Activated T-helper 2 cell treated with anti-CD3 and anti-CD28 coated beads, Interferon-gamma antibody, Interleukin-2, Interleukin-4, amounts not matched to agents 10 μg/mL and 5 μg/mL and 100 μg/mL, durations not matched to agents 14 hours and 24 hours and 36 hours (primary cell): ENCODE measurements at regions not wholly inside any gene's neighbourhood (a gene's known extent, or its start where the extent isn't known, plus 50 kb on each side); places are given as distances from the start of the nearest gene placed in this dataset.

ENCODE experiments used
- DNase-seq: peaks from one replicate; pipeline ENCODE4 v3.0.0; 2021; ENCODE audit warnings: low spot score
- H3K27ac Mint-ChIP-seq: one replicate; pipeline ENCODE4 v1.8.0; 2021; ENCODE audit warnings: mixed read lengths
- H3K27me3 Mint-ChIP-seq: one replicate; pipeline ENCODE4 v1.8.0; 2021; ENCODE audit warnings: low read depth, mixed read lengths
- H3K36me3 Mint-ChIP-seq: one replicate; pipeline ENCODE4 v1.8.0; 2021; ENCODE audit warnings: low read depth, mixed read lengths
- H3K4me1 Mint-ChIP-seq: one replicate; pipeline ENCODE4 v1.8.0; 2021; ENCODE audit warnings: low read depth, mixed read lengths
- H3K4me3 Mint-ChIP-seq: one replicate; pipeline ENCODE4 v1.8.0; 2021; ENCODE audit warnings: low read depth, mild to moderate bottlenecking, moderate library complexity, mixed read lengths
- H3K9me3 Mint-ChIP-seq: one replicate; pipeline ENCODE4 v1.8.0; 2021; ENCODE audit warnings: mixed read lengths
- intact Hi-C: fragments of 100-400 bp; cut with micrococcal nuclease; formaldehyde crosslinking; loops from one replicate; pipeline ENCODE4 v1.15.1; 2023

DNA sequence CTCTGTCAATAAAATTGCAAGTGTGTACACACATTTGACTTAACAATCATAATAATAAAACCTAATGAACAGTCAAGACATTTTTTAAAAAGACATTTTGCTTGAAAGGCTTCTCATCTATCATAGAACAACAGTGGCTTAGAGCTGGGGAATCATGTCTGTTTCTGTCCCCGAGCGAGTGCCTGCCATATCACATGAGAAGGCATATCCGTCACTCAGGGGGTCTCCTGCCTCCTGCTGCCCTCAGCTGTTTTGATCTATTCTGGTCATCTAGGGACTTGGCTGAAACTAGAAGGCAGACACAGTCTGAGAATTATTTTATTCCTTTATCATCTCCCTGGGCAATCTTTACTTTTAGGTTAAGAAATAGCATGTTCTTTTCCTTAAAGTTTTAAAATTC, 278.7 kb upstream of the KLF6 start:
- no peaks in the 10 kb centered on the region for H3K9me3 Mint-ChIP-seq
- intact Hi-C loops, result loop anchor here (10.0 kb wide), 1 partner anchor 181 kb away; no protein-coding TSS in a partner anchor
- no peak overlapping the region for H3K4me3 Mint-ChIP-seq
- no peak overlapping the region for H3K27ac Mint-ChIP-seq
- no peaks in the 10 kb centered on the region for H3K36me3 Mint-ChIP-seq
- DNase-seq, result no peak
- no peaks in the 10 kb centered on the region for H3K27me3 Mint-ChIP-seq
- H3K4me1 Mint-ChIP-seq, result peaks cover 35% of the 10 kb centered on the region

DNA sequence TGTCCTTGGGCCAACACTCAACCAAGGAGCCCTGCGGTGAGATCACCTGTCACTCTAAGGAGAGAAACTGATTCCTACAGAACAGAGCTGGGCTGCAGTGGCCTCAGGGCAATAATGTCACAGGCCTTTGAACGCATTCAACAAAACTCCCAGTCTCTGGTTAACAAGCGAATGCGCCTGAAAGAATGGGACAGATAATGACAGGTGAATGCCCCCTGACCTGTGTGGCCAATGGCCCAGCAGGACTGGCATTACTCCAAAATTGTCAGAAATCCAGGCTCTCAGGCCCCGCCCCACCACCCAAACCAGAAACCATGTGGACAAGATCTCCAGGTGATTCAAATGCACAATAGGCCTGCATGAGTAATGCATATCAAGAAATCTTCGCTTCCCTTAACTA, 277.7 kb upstream of the KLF6 start:
- H3K4me1 Mint-ChIP-seq, result peaks cover 37% of the 10 kb centered on the region
- no peaks in the 10 kb centered on the region for H3K9me3 Mint-ChIP-seq
- H3K27me3 Mint-ChIP-seq, result no peaks in the 10 kb centered on the region
- no peak overlapping the region for H3K27ac Mint-ChIP-seq
- no peak overlapping the region for H3K4me3 Mint-ChIP-seq
- DNase-seq, result no peak
- intact Hi-C loops, result loop anchor here (10.0 kb wide), 1 partner anchor 182 kb away; no protein-coding TSS in a partner anchor
- H3K36me3 Mint-ChIP-seq, result no peaks in the 10 kb centered on the region

DNA sequence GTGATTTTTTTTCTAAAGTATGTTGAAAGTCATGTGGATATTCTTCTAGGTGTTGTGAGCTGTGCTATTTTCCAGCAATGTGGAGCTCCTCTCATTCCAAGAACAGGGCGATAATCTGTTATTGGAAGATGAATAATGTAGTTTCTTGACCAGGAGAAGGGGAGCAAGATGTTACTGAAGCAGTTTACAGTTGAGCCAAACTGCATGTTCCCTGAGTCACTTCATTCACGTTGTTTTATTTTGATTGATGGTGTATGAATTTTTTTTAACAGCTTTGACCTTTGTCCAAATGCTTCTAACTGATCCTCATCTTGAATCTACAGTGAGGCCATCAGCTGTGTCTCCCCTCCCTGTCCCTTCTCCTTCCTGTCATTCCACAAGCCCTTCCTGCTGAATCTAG, 277.1 kb upstream of the KLF6 start:
- no peak overlapping the region for H3K4me3 Mint-ChIP-seq
- intact Hi-C loops, result loop anchor here (10.0 kb wide), 1 partner anchor 183 kb away; no protein-coding TSS in a partner anchor
- H3K27ac Mint-ChIP-seq, result no peak overlapping the region
- peaks cover 37% of the 10 kb centered on the region for H3K4me1 Mint-ChIP-seq
- no peak for DNase-seq
- no peaks in the 10 kb centered on the region for H3K9me3 Mint-ChIP-seq
- H3K27me3 Mint-ChIP-seq, result no peaks in the 10 kb centered on the region
- no peaks in the 10 kb centered on the region for H3K36me3 Mint-ChIP-seq

DNA sequence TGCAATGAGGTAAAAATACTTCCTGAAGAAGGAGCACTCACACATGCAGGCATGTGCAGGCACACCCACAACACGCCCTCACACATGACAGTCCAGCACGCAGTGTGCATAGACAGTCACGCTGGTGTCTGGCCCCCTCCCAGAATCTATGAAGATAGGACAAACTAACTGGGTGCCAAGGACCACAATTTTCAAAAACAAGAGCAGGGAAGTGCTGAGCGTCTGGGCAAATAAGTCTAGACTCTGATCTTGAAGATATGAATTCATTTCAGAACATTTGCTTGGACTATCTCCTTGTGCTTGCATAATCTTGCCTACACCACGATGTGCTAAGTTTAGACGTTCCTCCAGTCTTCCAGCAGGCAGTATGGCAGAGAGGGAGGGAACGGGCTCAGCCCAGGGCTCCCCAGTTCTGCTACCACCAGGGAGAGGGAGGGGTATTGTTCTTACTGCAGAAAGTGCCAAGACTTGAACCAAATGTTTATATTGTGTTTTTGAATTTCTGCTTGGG, 276.5 kb upstream of the KLF6 start:
- DNase-seq, result no peak
- H3K9me3 Mint-ChIP-seq, result no peaks in the 10 kb centered on the region
- H3K4me3 Mint-ChIP-seq, result no peak overlapping the region
- no peaks in the 10 kb centered on the region for H3K36me3 Mint-ChIP-seq
- H3K4me1 Mint-ChIP-seq, result peaks cover 34% of the 10 kb centered on the region
- no peaks in the 10 kb centered on the region for H3K27me3 Mint-ChIP-seq
- H3K27ac Mint-ChIP-seq, result no peak overlapping the region
- intact Hi-C loops, result loop anchor here (10.0 kb wide), 1 partner anchor 183 kb away; no protein-coding TSS in a partner anchor

DNA sequence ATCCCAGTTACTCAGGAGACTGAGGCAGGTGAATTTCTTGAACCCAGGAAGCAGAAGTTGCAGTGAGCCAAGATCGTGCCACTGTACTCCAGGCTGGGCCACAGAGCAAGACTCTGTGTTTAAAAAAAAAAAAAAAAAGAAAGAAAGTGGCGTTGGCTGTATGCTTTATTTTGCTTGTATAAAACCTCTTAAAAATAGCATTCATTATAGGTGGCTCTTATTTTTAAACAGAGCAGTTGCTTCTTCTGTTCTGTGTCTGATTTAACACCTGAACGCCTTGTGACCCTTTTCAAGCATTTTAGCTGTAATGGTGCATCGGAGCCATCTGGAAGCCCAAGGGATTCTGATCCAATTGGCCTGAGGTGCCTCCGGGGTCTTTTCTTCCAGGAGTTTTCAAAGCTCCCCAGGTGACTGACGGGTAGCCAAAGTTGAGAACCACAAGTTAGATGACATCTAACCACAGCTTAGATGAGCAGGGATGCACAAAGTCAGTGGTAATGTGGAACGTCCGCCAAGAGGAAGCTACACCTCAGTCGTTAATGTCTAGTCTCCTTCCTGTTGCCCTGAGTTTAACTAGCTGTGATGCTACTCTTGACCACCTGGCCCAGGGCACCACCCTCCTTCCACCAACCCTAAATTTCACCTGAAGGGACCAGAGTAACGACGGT, 274.6 kb upstream of the KLF6 start:
- H3K4me3 Mint-ChIP-seq, result no peak overlapping the region
- no peaks in the 10 kb centered on the region for H3K9me3 Mint-ChIP-seq
- H3K36me3 Mint-ChIP-seq, result no peaks in the 10 kb centered on the region
- DNase-seq, result peak; percentile 30
- H3K27ac Mint-ChIP-seq, result no peak overlapping the region
- intact Hi-C loops, result loop anchor here (10.0 kb wide), 1 partner anchor 185 kb away; no protein-coding TSS in a partner anchor
- peaks cover 27% of the 10 kb centered on the region for H3K4me1 Mint-ChIP-seq
- no peaks in the 10 kb centered on the region for H3K27me3 Mint-ChIP-seq

DNA sequence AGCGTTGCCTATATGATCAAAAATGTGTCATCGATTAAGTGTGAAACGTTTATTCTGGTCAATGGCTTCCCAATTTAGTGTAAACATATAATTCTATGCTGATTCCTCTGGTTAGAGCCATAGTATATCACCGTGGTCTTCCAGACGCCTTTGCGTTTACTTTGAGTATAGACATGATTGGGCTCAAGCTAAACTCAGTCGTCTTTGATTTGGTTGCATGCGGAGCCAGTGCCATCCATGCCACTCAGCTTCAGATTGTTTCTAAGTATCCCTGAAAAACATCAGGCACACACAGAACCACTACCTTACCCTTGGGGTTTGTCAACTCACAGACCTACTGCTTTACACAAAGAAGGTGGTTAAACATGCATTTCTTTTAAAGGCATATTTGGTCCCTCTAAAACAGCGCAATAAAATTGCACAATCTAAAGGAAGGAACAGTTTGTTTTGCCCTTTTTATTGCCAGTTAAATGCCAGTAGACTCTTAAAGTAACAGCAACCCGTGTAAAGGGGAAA, 273.6 kb upstream of the KLF6 start:
- intact Hi-C loops, result no loop called here
- no peaks in the 10 kb centered on the region for H3K36me3 Mint-ChIP-seq
- no peaks in the 10 kb centered on the region for H3K9me3 Mint-ChIP-seq

DNA sequence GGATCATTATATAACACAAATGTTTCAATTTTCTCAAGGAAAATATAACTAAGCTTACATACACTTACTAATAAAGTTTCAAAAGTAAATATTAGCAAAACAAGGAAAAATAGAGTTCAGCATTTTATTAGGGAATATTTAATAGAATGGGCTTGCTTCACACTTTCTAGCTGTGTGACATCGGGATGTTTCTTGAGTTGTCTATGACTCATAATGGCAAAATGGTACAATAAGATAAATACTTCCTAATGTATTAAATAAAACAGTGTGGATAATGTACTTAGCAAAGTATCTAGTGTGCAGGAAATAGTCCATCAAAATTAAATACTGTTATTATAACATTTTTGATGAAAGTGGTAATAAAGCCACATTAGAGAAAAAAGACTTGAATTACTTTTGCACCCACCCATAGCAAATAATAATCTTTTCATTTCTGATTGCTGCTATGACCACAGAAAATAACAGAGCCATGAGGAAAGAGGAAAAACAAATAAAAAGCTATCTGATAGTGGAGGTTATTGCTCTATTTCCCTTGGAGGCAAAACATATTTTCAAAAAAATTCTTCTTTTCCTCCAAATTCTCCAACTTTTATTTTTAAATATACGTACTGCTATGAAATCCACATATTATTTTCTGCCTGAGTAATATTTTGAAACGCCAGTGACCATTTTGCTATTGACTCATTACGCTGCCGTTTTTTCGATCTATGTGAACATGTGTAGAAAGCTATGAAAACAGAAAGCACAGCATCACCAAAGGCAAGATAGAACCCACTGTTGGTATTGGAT, 272.9 kb upstream of the KLF6 start:
- no peak for DNase-seq
- Mint-ChIP-seq H3K4me1 (peaks cover 25% of the 10 kb centered on the region), H3K4me3 (no peak overlapping the region), H3K9me3 (no peaks in the 10 kb centered on the region), H3K36me3 (no peaks in the 10 kb centered on the region), H3K27me3 (no peaks in the 10 kb centered on the region), H3K27ac (no peak overlapping the region)
- intact Hi-C loops, result no loop called here

More for the DNA sequence above, 273.6 kb upstream of the KLF6 start:
- Mint-ChIP-seq H3K27ac (no peak overlapping the region), H3K4me1 (peaks cover 27% of the 10 kb centered on the region), H3K4me3 (no peak overlapping the region), H3K27me3 (no peaks in the 10 kb centered on the region)
- no peak for DNase-seq

DNA sequence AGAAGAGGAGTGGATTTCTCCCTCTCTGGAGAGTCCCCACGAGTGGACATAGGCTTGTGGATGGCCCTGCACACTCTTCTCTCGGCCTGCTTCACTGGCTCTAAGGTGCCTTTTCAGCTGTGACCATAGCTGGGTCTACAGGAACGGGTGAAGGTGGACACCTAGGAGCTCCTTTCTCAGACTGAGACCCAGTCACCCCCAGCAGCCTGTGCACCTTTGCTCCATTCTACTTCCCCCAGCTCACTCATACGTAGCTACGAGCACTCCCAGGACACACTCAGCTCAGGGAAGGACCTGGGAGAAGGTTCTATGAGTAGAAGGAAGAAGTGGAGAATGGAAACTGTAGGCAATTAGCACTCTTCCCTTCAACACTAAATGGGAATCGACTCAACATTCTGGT, 272.0 kb upstream of the KLF6 start:
- Mint-ChIP-seq H3K4me3 (no peak overlapping the region), H3K4me1 (peaks cover 26% of the 10 kb centered on the region), H3K36me3 (no peaks in the 10 kb centered on the region), H3K27ac (no peak overlapping the region), H3K27me3 (no peaks in the 10 kb centered on the region), H3K9me3 (no peaks in the 10 kb centered on the region)
- intact Hi-C loops, result no loop called here
- no peak for DNase-seq

DNA sequence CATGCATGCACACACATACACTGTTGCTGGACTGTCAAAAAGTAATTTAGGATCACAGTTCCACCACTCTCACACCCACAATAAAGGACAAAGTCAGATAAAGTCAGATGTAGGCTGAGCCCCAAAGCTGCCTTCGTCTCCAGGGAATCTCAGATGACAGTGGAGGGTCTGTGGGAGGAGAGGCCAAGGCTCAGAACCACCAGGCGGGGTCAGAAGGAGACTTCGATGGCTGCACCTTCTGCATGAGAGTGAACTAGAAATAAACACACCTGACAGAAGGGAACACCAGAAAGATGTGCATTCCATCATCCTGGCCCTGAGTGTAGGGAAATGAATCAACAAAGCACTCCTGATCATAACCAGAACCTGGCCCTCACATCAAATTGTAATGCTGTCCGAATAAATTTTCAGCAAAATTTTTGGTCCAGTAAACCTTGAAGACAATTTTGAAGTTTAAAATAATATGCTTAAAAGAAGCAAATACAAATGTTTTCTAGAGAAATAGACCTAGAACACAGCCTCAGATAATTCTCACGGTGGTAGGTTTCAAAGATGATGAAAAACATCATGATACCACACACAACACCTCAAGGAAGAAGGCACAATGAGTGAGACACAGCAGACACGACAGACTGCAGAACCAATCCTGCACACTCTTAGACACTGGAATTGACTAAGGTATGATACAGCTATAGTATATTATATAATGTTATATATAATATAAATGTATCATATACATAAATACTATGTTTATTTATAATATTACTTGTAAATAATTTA, 269.8 kb upstream of the KLF6 start:
- Mint-ChIP-seq H3K4me1 (peaks cover 9% of the 10 kb centered on the region), H3K27me3 (peaks cover 3% of the 10 kb centered on the region), H3K36me3 (no peaks in the 10 kb centered on the region), H3K4me3 (no peak overlapping the region), H3K27ac (no peak overlapping the region), H3K9me3 (no peaks in the 10 kb centered on the region)
- DNase-seq, result no peak
- intact Hi-C loops, result no loop called here

DNA sequence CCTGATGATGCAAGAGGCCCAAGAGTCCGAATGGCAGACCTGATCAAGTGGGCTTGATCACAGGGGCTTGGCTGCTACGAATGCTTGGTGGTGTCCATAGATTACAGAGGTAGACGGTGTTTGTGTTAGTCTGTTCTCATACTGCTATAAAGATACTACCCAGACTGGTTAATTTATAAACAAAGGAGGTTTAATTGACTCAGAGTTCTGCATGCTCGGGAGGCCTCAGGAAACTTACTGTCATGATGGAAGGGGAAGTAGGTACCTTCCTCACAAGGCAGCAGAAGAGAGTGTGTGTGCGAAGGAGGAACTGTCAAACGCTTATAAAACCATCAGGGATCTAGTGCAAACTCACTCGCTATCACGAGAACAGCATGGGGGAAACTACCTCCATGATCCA, 268.9 kb upstream of the KLF6 start:
- Mint-ChIP-seq H3K9me3 (no peaks in the 10 kb centered on the region), H3K36me3 (no peaks in the 10 kb centered on the region), H3K4me3 (no peak overlapping the region), H3K27ac (no peak overlapping the region), H3K27me3 (peaks cover 5% of the 10 kb centered on the region), H3K4me1 (peaks cover 5% of the 10 kb centered on the region)
- no peak for DNase-seq
- intact Hi-C loops, result no loop called here

DNA sequence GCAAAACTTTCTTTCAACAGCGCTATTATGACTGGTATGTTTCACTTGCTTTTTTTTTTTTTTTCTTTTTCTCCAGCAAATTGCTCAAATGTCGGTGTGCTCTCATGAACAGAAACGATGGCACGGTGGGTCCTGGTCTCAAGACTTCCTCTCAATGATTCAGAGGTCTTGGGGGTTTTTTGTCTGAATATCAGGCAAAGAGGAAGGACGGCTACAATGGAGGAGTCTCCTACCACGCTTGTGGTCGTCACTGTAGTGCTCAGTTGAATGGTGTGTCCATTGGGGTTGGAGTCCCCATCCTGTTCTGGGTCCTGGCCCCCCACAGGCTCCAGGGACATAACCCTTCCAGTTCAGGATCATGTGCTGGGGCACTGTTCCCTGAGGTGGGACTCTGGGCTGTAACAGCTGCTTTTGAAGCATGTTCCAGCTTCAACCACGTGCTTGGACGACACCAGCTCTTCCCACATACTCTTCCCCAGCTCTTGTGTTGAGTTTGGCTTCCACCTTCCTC, 266.7 kb upstream of the KLF6 start:
- H3K9me3 Mint-ChIP-seq, result no peaks in the 10 kb centered on the region
- H3K4me3 Mint-ChIP-seq, result no peak overlapping the region
- peaks cover 11% of the 10 kb centered on the region for H3K27me3 Mint-ChIP-seq
- H3K27ac Mint-ChIP-seq, result no peak overlapping the region
- intact Hi-C loops, result no loop called here
- no peaks in the 10 kb centered on the region for H3K36me3 Mint-ChIP-seq
- peaks cover 2% of the 10 kb centered on the region for H3K4me1 Mint-ChIP-seq
- no peak for DNase-seq

DNA sequence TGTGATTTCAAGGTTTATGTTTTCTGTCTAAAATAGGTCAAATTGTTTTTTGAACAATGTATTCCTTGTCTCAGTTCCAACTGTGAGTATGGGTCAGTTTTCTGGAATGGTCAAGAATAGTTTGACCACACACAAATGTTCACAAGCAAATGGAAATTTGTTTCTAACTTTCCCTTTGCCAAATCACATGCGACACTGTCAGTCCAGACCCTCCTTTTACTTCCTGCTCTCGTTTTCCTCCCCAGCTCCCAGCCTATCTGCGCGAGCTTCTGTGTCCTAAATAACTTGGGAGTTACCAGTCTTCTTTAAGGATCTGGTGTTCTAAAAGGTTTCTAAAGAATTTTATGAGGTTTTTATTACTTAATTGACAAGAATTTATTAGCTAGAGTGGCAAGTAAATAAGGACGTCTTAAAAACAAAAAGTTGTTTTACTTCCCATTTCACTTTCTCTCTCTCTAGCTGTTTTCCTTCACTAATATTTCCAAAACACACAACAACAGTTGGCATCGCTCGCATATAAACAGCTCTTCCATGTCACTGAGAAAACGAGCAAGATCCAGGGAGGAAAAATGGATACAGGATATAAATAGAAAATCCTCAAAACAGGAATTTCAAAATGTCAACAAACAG, 266.1 kb upstream of the KLF6 start:
- H3K4me3 Mint-ChIP-seq, result no peak overlapping the region
- DNase-seq, result no peak
- peaks cover 2% of the 10 kb centered on the region for H3K4me1 Mint-ChIP-seq
- no peak overlapping the region for H3K27ac Mint-ChIP-seq
- intact Hi-C loops, result no loop called here
- H3K9me3 Mint-ChIP-seq, result no peaks in the 10 kb centered on the region
- peaks cover 11% of the 10 kb centered on the region for H3K27me3 Mint-ChIP-seq
- H3K36me3 Mint-ChIP-seq, result no peaks in the 10 kb centered on the region
